Trophoblast cell (in vitro differentiated cells and primary cell): ENCODE measurements at regions not wholly inside any gene's neighbourhood (a gene's known extent, or its start where the extent isn't known, plus 50 kb on each side); places are given as distances from the start of the nearest gene placed in this dataset.

Source experiments
- DNase-seq, 2 donors: peaks; one replicate each; pipeline ENCODE4 v3.0.0-alpha.2; 2016
- H2AFZ ChIP-seq: 2 replicates; pipeline ENCODE4 v1.6.1; 2013; ENCODE audit warnings: low read length, moderate library complexity, mild to moderate bottlenecking; ENCODE audit not compliant: insufficient read depth, poor library complexity
- H2AK5ac ChIP-seq: 2 replicates; pipeline ENCODE4 v1.6.1; 2013; ENCODE audit warnings: mild to moderate bottlenecking, low read length
- H2BK120ac ChIP-seq: 2 replicates; pipeline ENCODE4 v1.6.1; 2013; ENCODE audit warnings: low read length, mild to moderate bottlenecking, moderate library complexity; ENCODE audit not compliant: insufficient read depth, poor library complexity
- H2BK12ac ChIP-seq: 2 replicates; pipeline ENCODE4 v1.6.1; 2013; ENCODE audit warnings: mild to moderate bottlenecking, low read length, moderate library complexity
- H2BK5ac ChIP-seq: 2 replicates; pipeline ENCODE4 v1.6.1; 2013; ENCODE audit warnings: low read length, low read depth, moderate library complexity, mild to moderate bottlenecking; ENCODE audit not compliant: poor library complexity
- H3K14ac ChIP-seq: 2 replicates; pipeline ENCODE4 v1.6.1; 2013; ENCODE audit warnings: mild to moderate bottlenecking, low read length
- H3K18ac ChIP-seq: 2 replicates; pipeline ENCODE4 v1.6.1; 2013; ENCODE audit warnings: mild to moderate bottlenecking, low read length
- H3K23ac ChIP-seq: 2 replicates; pipeline ENCODE4 v1.6.1; 2013; ENCODE audit warnings: low read length
- H3K27ac ChIP-seq: 2 replicates; pipeline ENCODE4 v1.5.1; 2013; ENCODE audit warnings: low read depth, mild to moderate bottlenecking, inconsistent platforms, low read length, moderate library complexity
- H3K27me3 ChIP-seq: 2 replicates; pipeline ENCODE4 v1.6.1; 2013; ENCODE audit warnings: inconsistent platforms, mild to moderate bottlenecking, low read length, moderate library complexity; ENCODE audit not compliant: insufficient read depth
- H3K36me3 ChIP-seq, 2 experiments: 1 replicate in 1 of 2; 2 replicates in 1 of 2; pipeline ENCODE4 v1.6.1; 2013; ENCODE audit warnings: low read length in 2 of 2, mild to moderate bottlenecking in 2 of 2, moderate library complexity in 1 of 2; ENCODE audit not compliant: insufficient read depth in 2 of 2, control insufficient read depth in 1 of 2
- H3K4ac ChIP-seq: 2 replicates; pipeline ENCODE4 v1.6.1; 2013; ENCODE audit warnings: low read depth, mild to moderate bottlenecking, low read length, moderate library complexity
- H3K4me1 ChIP-seq, 2 experiments: 1 replicate in 1 of 2; 2 replicates in 1 of 2; pipeline ENCODE4 v1.6.1; 2013; ENCODE audit warnings: low read length in 2 of 2, mild to moderate bottlenecking in 2 of 2, moderate library complexity in 1 of 2; ENCODE audit not compliant: insufficient read depth in 2 of 2, control insufficient read depth in 1 of 2
- H3K4me2 ChIP-seq: 2 replicates; pipeline ENCODE4 v1.6.1; 2013; ENCODE audit warnings: inconsistent platforms, mild to moderate bottlenecking, low read length, moderate library complexity
- H3K4me3 ChIP-seq: 2 replicates; pipeline ENCODE4 v1.5.1; 2013; ENCODE audit warnings: mild to moderate bottlenecking, low read depth, low read length, inconsistent platforms
- H3K79me1 ChIP-seq: one replicate; pipeline ENCODE4 v1.6.1; 2013; ENCODE audit warnings: low read length
- H3K79me2 ChIP-seq: 2 replicates; pipeline ENCODE4 v1.6.1; 2013; ENCODE audit warnings: low read length, mild to moderate bottlenecking; ENCODE audit not compliant: control insufficient read depth, insufficient read depth, poor library complexity
- H3K9ac ChIP-seq: 2 replicates; pipeline ENCODE4 v1.6.1; 2013; ENCODE audit warnings: mild to moderate bottlenecking, low read length
- H3K9me3 ChIP-seq: 2 replicates; pipeline ENCODE4 v1.6.1; 2013; ENCODE audit warnings: low read depth, mild to moderate bottlenecking, control low read depth, inconsistent platforms, low read length; ENCODE audit not compliant: insufficient read depth
- H4K12ac ChIP-seq: 2 replicates; pipeline ENCODE4 v1.6.1; 2013; ENCODE audit warnings: low read depth, mild to moderate bottlenecking, low read length, moderate library complexity
- H4K8ac ChIP-seq: 2 replicates; pipeline ENCODE4 v1.6.1; 2013; ENCODE audit warnings: low read depth, mild to moderate bottlenecking, low read length, moderate library complexity
- H4K91ac ChIP-seq: one replicate; pipeline ENCODE4 v1.6.1; 2013; ENCODE audit warnings: low read depth, mild to moderate bottlenecking, low read length, moderate library complexity
- WGBS: extraction: QIAGEN DNeasy Blood & Tissue Kit; methylation state at CpG from one replicate; pipeline ENCODE4 v1.1.7; 2013; ENCODE audit warnings: missing lambda C conversion rate; ENCODE audit not compliant: insufficient read length, insufficient coverage; ENCODE audit errors: extremely low coverage; 5-methylcytosine and 5-hydroxymethylcytosine counted together

GRCh38 chr5:115737452-115737851 lies 79.0 kb downstream of the CDO1 start:
- no peak overlapping the region for H3K14ac ChIP-seq
- H4K8ac ChIP-seq, result no peak overlapping the region
- no peak overlapping the region for H3K9ac ChIP-seq
- H2BK5ac ChIP-seq, result no peak overlapping the region
- no peak for DNase-seq
- no peak overlapping the region for H2AK5ac ChIP-seq
- no peaks in the 10 kb centered on the region for H3K27me3 ChIP-seq
- no peak overlapping the region for H2BK12ac ChIP-seq
- H4K91ac ChIP-seq, result no peak overlapping the region
- H3K27ac ChIP-seq, result no peak overlapping the region
- no peaks in the 10 kb centered on the region for H3K9me3 ChIP-seq
- no peak overlapping the region for H2AFZ ChIP-seq
- no peak overlapping the region for H3K23ac ChIP-seq
- H3K4ac ChIP-seq, result no peak overlapping the region
- H3K4me2 ChIP-seq, result no peak overlapping the region
- H3K79me1 ChIP-seq, result no peaks in the 10 kb centered on the region
- no peaks in the 10 kb centered on the region for H3K36me3 ChIP-seq
- no peak overlapping the region for H2BK120ac ChIP-seq
- no CpG with 5 or more reads among the region's 1 CpG for WGBS
- H3K18ac ChIP-seq, result no peak overlapping the region
- no peak overlapping the region for H4K12ac ChIP-seq
- H3K4me1 ChIP-seq, result no peaks in the 10 kb centered on the region
- H3K4me3 ChIP-seq, result no peak overlapping the region
- no peaks in the 10 kb centered on the region for H3K79me2 ChIP-seq

- Histone ChIP-seq H2AK5ac (no peak overlapping the region), H3K9ac (no peak overlapping the region), H3K27me3 (no peaks in the 10 kb centered on the region), H2BK5ac (no peak overlapping the region), H2BK12ac (no peak overlapping the region), H3K36me3 (no peaks in the 10 kb centered on the region), H3K79me1 (no peaks in the 10 kb centered on the region), H4K8ac (no peak overlapping the region), H3K4ac (no peak overlapping the region), H3K4me1 (no peaks in the 10 kb centered on the region), H3K4me3 (no peak overlapping the region), H3K4me2 (no peak overlapping the region), H3K9me3 (no peaks in the 10 kb centered on the region), H3K23ac (no peak overlapping the region), H2AFZ (no peak overlapping the region), H4K91ac (no peak overlapping the region), H4K12ac (no peak overlapping the region), H3K27ac (no peak overlapping the region), H2BK120ac (no peak overlapping the region), H3K14ac (no peak overlapping the region), H3K79me2 (no peaks in the 10 kb centered on the region), H3K18ac (no peak overlapping the region)
- no CpG with 5 or more reads among the region's 1 CpG for WGBS
- DNase-seq, result no peak
Observed at GRCh38 chr5:115736690-115737005, 79.8 kb downstream of the CDO1 start.

GRCh38 chr5:115736004-115736689 lies 80.3 kb downstream of the CDO1 start:
- no peak overlapping the region for H4K12ac ChIP-seq
- H3K4ac ChIP-seq, result no peak overlapping the region
- H2BK120ac ChIP-seq, result no peak overlapping the region
- H3K79me1 ChIP-seq, result no peaks in the 10 kb centered on the region
- no peak overlapping the region for H3K14ac ChIP-seq
- no peak overlapping the region for H3K9ac ChIP-seq
- no peak overlapping the region for H2BK5ac ChIP-seq
- H3K18ac ChIP-seq, result no peak overlapping the region
- no peak overlapping the region for H4K91ac ChIP-seq
- H3K23ac ChIP-seq, result no peak overlapping the region
- no peak overlapping the region for H3K27ac ChIP-seq
- H3K4me2 ChIP-seq, result no peak overlapping the region
- H2BK12ac ChIP-seq, result no peak overlapping the region
- no peaks in the 10 kb centered on the region for H3K9me3 ChIP-seq
- H3K27me3 ChIP-seq, result no peaks in the 10 kb centered on the region
- no peak overlapping the region for H3K4me3 ChIP-seq
- H4K8ac ChIP-seq, result no peak overlapping the region
- no peaks in the 10 kb centered on the region for H3K79me2 ChIP-seq
- WGBS, result no CpG with 5 or more reads among the region's 3 CpGs
- no peaks in the 10 kb centered on the region for H3K36me3 ChIP-seq
- DNase-seq, result no peak
- H2AFZ ChIP-seq, result no peak overlapping the region
- no peaks in the 10 kb centered on the region for H3K4me1 ChIP-seq
- H2AK5ac ChIP-seq, result no peak overlapping the region

- Histone ChIP-seq H3K14ac (no peak overlapping the region), H3K4me3 (no peak overlapping the region), H3K9me3 (no peaks in the 10 kb centered on the region), H2BK5ac (no peak overlapping the region), H3K9ac (no peak overlapping the region), H3K27me3 (no peaks in the 10 kb centered on the region), H3K18ac (no peak overlapping the region), H4K8ac (no peak overlapping the region), H3K4me1 (no peaks in the 10 kb centered on the region), H3K4me2 (no peak overlapping the region), H2AFZ (no peak overlapping the region), H2AK5ac (no peak overlapping the region), H3K79me2 (no peaks in the 10 kb centered on the region), H2BK120ac (no peak overlapping the region), H3K79me1 (no peaks in the 10 kb centered on the region), H3K4ac (no peak overlapping the region), H3K36me3 (no peaks in the 10 kb centered on the region), H4K12ac (no peak overlapping the region), H4K91ac (no peak overlapping the region), H3K27ac (no peak overlapping the region), H3K23ac (no peak overlapping the region), H2BK12ac (no peak overlapping the region)
- no peak for DNase-seq
- no CpG with 5 or more reads among the region's 7 CpGs for WGBS
Observed at GRCh38 chr5:115735108-115735998, 81.1 kb downstream of the CDO1 start.
